ENCODE measurements at regions not wholly inside any gene's neighbourhood (a gene's known extent, or its start where the extent isn't known, plus 50 kb on each side); places are given as distances from the start of the nearest gene placed in this dataset.
"Not testable (repeated sequence)": the region's sequence is repeated elsewhere in the genome, so short reads cannot be mapped to it uniquely, and the experiment has no call there.

DNA sequence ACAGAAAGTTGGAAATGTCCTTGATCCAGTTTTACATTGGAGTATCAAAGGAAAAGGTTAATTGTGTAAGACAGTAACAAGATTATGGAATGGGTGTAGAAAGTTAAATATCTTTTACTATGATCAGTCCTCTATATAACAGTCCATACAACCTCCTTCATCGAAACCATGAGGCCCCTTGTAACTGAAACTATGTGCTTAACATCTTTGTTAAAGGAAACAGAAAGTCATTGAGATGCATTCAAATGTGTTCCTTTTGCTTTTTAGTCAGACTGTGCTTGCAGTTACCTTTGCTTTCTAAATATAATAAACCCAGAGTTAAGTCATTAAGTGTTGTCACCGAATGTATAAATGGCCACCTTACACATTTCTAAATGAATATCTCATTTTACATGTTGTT, 1298.5 kb downstream of the ROBO2 start:
- H3K27ac Mint-ChIP-seq: no peak overlapping the region
- H3K27me3 Mint-ChIP-seq (ENCODE audit: low read depth): no peaks in the 10 kb centered on the region
- TF ChIP-seq, protein P1, sequence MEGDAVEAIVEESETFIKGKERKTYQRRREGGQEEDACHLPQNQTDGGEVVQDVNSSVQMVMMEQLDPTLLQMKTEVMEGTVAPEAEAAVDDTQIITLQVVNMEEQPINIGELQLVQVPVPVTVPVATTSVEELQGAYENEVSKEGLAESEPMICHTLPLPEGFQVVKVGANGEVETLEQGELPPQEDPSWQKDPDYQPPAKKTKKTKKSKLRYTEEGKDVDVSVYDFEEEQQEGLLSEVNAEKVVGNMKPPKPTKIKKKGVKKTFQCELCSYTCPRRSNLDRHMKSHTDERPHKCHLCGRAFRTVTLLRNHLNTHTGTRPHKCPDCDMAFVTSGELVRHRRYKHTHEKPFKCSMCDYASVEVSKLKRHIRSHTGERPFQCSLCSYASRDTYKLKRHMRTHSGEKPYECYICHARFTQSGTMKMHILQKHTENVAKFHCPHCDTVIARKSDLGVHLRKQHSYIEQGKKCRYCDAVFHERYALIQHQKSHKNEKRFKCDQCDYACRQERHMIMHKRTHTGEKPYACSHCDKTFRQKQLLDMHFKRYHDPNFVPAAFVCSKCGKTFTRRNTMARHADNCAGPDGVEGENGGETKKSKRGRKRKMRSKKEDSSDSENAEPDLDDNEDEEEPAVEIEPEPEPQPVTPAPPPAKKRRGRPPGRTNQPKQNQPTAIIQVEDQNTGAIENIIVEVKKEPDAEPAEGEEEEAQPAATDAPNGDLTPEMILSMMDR (IDR thresholded peaks at IDR 0.05; ENCODE audit: unreplicated experiment): no peak
- H3K9me3 Mint-ChIP-seq: peaks cover 8% of the 10 kb centered on the region
- no peak for DNase-seq (ENCODE audit: low spot score in 2 of 2, unreplicated experiment in 2 of 2)
- no peaks in the 10 kb centered on the region for H3K36me3 Mint-ChIP-seq
- no peak overlapping the region for H3K4me3 Mint-ChIP-seq
- H3K4me1 Mint-ChIP-seq: peaks cover 16% of the 10 kb centered on the region

DNA sequence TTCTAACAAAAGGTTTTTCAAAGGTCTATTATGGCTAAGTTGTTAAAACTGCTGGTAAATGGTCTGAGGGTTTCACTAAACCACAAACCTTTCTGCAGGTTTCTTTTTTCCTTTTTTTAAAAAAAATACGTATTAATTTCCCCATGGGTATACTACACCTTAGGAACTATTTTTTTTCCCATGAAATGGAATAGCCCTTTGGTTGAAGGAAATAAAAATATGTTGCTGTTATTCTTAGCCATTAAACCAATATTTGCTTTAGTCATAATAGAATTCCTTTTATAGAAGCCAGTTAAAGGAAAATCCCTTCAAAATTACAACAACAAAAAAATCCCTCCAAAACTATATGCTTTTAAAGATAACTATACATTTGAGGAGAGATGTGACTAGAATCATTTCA, 1303.3 kb downstream of the ROBO2 start:
- no peak for DNase-seq (ENCODE audit: low spot score in 2 of 2, unreplicated experiment in 2 of 2)
- Mint-ChIP-seq H3K27ac (no peak overlapping the region), H3K36me3 (no peaks in the 10 kb centered on the region), H3K4me1 (peaks cover 7% of the 10 kb centered on the region), H3K4me3 (no peak overlapping the region), H3K27me3 (ENCODE audit: low read depth) (no peaks in the 10 kb centered on the region), H3K9me3 (no peaks in the 10 kb centered on the region)
- TF ChIP-seq, protein P1 (IDR thresholded peaks at IDR 0.05; ENCODE audit: unreplicated experiment): no peak

DNA sequence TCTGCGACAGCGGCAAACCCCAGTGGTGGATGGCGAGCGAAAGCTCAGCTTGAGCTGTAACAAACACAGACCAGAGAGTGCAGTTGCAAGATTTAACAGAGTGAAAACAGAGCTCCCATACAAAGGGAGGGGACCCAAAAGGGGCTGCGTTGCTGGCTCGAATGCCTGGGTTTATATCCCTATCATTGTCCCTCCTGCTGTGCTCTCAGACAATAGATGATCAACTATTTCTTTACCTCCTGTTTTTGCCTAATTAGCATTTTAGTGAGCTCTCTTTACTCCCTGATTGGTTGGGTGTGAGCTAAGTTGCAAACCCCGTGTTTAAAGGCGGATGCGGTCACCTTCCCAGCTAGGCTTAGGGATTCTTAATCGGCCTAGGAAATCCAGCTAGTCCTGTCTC, 1304.4 kb downstream of the ROBO2 start:
- DNase-seq (ENCODE audit: low spot score in 2 of 2, unreplicated experiment in 2 of 2); H3K9me3 Mint-ChIP-seq; H3K27me3 Mint-ChIP-seq (ENCODE audit: low read depth); H3K27ac Mint-ChIP-seq; H3K4me1 Mint-ChIP-seq; H3K36me3 Mint-ChIP-seq; H3K4me3 Mint-ChIP-seq: not testable (repeated sequence)

DNA sequence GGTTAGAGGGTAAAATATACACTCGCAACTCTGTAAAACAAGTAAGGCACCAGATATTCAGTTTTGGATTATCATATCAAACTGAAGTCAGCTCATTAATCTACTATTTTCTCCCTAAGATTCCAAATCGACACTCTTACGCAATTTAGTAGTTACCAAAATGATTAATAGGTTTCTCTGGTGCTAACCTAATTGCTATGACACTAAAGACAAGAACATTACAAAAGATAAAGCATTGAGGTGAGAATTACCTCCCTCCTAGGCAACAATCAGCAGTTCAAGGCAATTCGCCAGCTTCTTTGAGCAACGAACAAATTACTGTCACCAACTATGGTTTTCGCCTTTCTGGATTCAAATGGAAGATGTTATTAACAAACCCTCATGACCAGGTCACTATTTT, 1305.0 kb downstream of the ROBO2 start:
- no peaks in the 10 kb centered on the region for H3K9me3 Mint-ChIP-seq
- TF ChIP-seq, protein P1 (IDR thresholded peaks at IDR 0.05; ENCODE audit: unreplicated experiment): no peak
- peaks cover 4% of the 10 kb centered on the region for H3K4me1 Mint-ChIP-seq
- H3K36me3 Mint-ChIP-seq: no peaks in the 10 kb centered on the region
- no peaks in the 10 kb centered on the region for H3K27me3 Mint-ChIP-seq (ENCODE audit: low read depth)
- no peak overlapping the region for H3K27ac Mint-ChIP-seq
- no peak for DNase-seq (ENCODE audit: low spot score in 2 of 2, unreplicated experiment in 2 of 2)
- no peak overlapping the region for H3K4me3 Mint-ChIP-seq

DNA sequence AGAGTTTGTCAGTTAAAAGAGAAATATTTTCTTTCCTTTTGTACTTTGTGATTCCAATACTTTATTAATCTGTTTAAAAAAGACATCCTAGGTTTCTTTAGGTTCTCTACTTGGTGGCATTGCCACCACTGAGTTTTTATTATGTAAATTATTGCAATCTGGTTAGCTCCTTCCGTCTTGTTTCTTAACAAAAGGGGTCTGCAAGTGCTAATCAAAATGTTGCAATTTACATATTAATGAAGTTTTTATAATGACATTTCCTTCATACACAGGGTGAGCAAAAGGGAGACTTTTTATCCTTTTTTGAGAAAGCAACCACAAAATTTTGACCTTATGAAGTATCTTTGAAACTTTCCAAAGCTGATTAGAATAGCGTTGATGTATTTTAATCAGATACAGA, 1307.3 kb downstream of the ROBO2 start:
- Mint-ChIP-seq H3K9me3 (no peaks in the 10 kb centered on the region), H3K27ac (no peak overlapping the region), H3K27me3 (ENCODE audit: low read depth) (no peaks in the 10 kb centered on the region), H3K4me1 (peaks cover 12% of the 10 kb centered on the region), H3K4me3 (no peak overlapping the region), H3K36me3 (no peaks in the 10 kb centered on the region)
- TF ChIP-seq, protein P1 (IDR thresholded peaks at IDR 0.05; ENCODE audit: unreplicated experiment): no peak
- no peak for DNase-seq (ENCODE audit: low spot score in 2 of 2, unreplicated experiment in 2 of 2)

DNA sequence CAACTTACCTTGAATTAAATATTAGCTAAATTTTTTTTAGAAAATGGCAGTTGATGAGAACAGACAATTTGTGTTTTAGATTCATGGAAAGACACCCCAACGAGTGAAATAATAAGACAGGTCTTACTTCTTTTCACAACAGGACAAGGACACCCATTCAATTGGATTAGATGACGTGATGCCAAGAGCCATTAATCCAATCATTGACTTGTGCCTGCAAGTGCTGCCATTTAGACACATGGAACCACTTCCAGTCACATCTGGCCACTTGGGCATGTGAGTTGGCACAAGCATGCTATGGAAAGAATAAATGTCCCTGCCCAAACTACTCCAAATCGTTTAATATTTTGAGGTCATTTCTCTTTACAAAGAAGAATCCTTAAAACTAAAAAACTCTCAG, 1308.8 kb downstream of the ROBO2 start:
- no peak for DNase-seq (ENCODE audit: low spot score in 2 of 2, unreplicated experiment in 2 of 2)
- TF ChIP-seq, protein P1 (IDR thresholded peaks at IDR 0.05; ENCODE audit: unreplicated experiment): no peak
- no peak overlapping the region for H3K27ac Mint-ChIP-seq

More for the DNA sequence above, 1308.8 kb downstream of the ROBO2 start:
- Mint-ChIP-seq H3K4me3 (no peak overlapping the region), H3K36me3 (no peaks in the 10 kb centered on the region), H3K27me3 (ENCODE audit: low read depth) (no peaks in the 10 kb centered on the region), H3K9me3 (no peaks in the 10 kb centered on the region), H3K4me1 (peaks cover 12% of the 10 kb centered on the region)

All from mesothelial cell of epicardium (in vitro differentiated cells).